HL-60/S4 treated with retinoic acid at 250 ng/mL for 4 days and 3 days (cell line): ENCODE measurements at regions not wholly inside any gene's neighbourhood (a gene's known extent, or its start where the extent isn't known, plus 50 kb on each side); places are given as distances from the start of the nearest gene placed in this dataset.

Source experiments
- in situ Hi-C: fragments of 300-500 bp; cut with MboI; formaldehyde crosslinking; loops from 2 replicates; pipeline ENCODE4 v1.7.0; 2022; ENCODE audit warnings: low sequenced_read_pairs

DNA sequence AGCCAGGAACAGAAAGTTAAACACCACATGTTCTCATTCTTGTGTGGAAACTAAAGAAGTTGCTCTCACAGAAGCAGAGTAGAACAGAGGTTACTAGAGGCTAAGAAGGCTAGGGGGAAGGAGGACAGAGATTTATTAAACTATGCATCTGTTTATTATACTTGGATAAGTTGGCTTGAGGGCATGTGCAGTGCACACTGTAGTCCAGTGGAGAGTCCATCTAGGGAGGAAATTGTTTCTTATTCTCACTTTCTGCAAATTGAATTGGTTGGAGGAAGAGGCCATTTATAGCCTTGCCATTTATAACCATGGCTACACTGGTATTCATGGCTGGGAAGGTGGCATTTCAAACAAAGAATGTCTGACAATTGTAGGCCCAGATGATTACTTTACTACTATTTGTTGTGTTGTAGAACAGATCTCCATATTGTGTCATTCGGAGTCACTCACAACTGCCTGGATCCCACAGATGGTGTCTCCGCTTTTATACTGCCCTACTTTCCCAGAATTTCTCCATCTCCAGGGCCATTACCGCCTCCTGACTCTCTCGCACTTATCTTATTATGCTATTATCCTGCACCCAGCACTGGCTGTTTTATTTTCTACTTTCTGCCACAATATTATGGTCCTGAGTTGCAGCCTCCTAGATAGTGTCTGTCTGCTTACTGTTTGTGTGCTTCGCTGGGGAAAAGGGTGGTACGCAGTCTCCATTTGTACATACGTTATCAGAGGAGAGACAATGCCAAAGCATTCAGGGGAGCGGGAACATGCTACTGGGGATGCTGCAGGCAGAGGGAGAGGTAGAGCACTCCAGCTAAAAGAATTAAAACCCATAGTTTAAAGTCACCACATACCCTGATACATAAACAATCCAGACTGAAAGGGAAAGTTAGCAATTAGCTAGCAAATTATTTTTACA, 169.3 kb upstream of the BLID start:
- in situ Hi-C loops: no loop called here

DNA sequence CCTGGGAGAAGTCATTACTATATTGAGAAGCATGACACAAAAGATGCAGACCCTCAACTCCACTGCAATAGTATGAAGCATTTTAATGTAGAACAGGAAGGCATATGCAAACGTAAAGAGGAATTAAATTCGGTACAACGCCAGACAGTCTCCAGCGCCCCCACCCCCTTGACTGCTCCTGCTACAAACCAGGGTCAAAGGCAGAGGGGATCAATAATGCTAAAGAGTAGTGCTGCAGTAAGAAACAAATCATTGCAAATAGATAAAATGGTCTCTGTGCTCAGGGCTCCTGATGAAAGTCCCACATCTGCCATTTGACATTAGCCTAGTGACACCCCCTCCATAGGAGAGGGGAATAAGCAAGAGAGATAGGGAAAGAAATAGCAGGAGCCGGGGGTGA, 164.9 kb upstream of the BLID start:
- in situ Hi-C loops: no loop called here

DNA sequence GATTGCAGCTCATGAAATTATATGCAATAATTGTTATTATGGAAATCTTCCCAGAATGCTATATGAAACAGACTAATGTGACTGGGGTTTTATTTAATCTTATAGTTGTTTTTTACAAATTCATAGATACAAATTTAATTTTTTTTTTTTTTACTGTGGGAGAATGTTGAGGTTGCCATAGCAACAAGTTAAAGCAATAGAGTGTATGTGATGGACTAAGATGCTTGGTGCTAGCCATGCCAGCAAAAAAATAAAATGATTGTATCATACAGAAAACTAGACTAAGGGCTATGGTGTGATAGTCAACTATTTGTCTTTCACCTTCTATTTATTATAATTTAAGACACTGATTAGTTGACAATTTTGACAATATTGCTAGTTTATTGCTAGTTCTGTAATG, 163.2 kb upstream of the BLID start:
- in situ Hi-C loops: no loop called here

DNA sequence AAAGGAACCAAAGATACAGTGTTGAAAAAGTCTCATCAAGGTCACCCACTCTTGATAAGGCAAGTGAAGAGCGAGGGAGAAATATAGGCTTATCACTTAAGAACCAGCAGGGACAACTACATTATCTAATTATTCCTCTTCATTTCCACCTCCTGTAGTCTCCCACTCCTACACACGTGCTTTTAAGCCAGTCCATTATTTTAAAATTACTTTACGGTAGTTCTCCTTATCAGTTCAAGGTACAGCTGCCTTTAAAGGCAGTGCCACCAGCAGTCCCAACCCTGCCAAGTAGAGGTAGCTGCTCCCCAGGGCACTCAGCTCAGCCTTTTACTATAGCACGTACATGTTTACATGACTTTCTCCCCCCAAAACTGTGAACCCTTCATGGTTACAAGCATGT, 161.5 kb upstream of the BLID start:
- in situ Hi-C loops: no loop called here

DNA sequence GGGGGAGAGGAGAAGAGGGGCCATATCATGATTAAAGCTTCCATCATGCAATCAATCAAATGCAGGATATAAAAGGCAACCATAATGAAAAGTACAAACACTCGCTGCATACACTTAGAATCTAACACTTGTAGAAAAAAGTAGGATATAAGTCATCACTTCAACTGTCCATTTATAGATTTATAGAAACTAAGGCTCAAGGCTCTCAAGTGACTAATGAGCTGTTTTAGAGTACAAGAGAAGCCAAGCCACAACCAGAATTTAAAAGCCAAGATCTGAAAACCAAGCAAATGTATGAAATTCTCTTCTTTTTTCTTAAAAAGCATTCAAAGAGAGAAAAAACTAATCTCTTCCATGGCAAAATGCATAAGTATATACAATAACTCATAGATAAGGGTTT, 160.2 kb upstream of the BLID start:
- in situ Hi-C loops: no loop called here

DNA sequence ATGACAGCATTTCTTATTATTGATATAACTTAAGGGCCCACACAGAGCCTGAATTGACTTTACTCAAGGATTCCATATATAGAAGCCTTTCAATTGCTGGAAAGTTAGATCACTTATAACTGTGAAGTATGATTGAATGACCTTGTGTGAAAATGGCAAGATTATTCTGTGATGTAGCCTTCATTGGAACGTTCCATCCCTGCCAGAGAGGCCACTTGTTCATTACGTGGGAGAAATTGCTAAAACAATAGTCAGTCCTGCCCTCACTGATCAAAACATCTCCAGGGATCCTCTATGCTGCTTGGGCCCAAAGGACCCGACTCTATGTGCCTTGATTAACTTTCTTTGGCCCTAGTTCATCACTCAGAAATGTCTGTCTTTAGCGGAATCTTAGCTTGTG, 159.5 kb upstream of the BLID start:
- in situ Hi-C loops: no loop called here

DNA sequence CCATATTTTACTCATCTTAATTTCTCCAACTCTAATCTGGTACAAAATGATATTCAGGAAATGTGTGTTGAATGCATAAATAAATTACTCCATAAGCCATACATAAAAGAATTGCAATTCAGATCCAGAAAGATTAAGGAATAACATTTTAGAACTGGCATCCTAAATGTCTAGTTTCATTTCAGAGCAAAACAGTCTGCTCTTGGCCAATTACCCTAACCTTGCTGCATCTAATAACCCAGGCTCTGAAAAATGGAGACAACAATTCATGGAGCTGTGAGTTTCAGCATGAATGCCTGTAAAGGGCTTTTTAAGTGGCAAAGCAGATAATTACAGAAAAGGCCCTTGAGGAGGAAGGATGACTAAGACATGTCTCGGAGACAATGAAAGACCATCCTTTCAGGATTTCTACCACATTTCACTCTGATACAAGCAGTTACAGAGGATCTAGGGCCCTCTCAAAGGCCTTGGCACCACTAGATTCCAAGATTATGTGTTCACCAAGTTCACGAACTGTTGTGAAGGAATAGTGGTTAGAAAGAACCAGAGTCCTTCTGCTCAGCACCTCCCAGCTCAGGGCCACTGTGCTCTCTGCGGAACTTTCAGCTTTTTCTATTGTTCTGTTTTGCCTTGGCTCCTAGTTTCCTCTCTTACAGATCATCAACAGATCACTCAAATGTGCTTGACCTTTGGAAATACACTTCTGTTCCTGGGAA, 157.6 kb upstream of the BLID start:
- in situ Hi-C loops: no loop called here

DNA sequence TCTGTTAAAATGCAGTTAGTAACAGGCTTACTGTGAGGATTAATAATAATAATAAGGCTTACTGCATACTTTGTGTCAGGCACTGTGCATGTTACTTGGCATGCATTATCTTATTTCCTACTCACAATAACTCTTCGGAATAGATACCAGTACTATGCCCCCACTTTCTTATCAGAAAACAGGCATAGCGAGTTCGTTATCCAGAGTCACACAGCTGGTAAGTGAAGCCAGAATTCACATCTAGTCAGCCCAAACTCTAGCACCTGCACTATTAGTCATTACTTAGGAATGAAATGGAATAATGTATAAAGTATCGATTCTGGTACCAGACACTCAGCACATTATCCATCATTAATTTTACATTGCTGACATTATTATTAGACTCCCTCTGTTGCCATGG, 155.7 kb upstream of the BLID start:
- in situ Hi-C loops: no loop called here

DNA sequence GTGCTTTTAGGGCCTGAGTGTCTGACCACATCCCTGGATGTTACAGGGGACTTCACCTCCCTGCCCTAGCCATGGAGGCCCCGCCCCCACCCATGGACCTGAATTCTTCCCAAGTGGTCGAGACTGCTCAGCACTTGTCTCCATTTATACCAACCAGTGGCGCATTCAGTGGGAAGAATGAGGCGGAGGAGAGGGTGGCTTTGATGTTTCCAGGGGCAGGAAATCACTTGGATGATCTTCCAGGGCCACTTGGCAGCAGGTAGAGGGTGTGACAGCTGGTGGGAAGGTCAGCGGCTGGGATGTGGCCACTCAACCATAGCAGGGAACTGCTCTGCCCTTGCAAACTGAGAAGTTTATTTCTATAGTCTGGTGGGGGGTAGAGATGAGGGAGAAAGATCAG, 155.1 kb upstream of the BLID start:
- in situ Hi-C loops: no loop called here

DNA sequence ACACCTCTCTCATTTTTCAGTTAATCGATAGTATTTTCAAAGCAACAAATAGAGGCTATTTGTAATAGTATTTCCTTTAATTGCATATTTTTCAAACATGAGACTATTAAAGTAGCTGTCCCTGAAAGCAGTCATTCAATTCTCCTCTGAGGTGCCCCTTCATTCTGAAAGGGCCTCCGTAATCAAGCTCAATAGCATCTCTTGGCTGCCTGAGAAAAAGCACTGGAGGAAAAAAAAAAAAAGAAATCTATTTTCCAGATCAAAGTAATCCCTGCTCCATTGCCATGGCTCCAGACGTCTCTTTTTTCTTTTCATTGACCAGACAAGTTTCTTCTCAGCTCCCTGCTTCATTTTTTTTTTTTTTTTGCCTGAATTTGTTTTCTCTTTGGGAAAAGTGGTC, 154.5 kb upstream of the BLID start:
- in situ Hi-C loops: no loop called here

DNA sequence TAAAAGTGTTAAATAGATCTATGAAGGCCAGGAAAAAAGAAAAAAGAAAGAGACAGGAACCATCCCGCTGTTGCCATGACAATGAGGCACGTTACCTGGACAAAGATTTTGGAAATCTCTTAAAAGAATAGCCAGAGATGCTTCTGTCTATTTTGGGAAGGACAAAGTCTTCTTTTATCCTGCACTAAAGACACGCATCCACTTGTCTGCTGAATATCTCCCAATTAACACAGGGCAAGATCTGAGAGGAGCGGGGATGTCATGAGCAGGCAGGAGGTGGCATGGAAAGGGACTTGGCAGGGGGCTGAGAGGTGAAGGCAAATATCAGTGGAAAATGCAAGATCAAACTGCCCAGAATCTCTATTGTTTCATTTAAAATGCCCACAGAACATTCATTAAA, 153.8 kb upstream of the BLID start:
- in situ Hi-C loops: no loop called here

DNA sequence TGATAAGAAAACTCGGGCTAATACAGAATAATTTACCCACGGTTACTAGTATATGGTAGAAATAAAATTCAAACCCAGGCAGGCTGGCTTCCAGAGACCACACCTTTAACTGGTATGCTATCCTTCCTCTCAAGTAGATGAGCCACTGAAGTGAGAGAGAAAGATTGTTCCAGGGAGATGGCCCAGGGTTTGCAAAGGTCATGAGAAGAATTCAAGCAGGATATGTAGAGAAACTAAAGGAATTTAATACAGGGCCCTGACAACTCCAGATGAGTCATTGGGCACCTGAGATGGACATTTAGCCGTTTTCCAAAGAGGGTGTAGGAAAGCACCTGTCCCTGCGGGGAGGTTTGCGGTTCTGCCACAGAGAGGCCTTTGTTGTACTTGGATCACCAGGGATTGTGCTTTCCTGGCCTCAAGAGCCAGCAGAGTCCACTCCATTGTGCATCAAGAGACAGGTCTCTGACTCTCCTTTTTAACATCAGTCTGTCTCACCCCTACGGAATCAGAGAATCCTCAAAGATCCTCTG, 152.7 kb upstream of the BLID start:
- in situ Hi-C loops: no loop called here

DNA sequence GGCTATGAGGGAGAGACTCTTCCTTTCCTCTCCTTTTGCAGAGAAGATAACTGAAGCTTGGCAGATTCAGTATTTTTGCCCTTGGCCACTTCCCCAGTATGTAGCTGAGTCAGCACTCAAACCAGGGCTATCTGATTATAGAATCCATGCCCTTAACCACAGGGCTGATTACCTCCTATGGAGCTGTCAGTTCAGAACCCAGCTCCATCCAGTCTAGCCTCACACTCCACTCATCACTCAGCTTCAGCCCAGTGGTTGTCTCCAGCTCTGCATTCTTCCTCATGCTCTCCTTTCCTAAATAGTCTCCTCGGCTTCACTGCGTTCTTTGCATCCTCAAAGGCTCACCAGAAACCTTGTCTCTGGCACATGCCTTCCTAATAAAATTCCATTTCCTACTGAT, 151.6 kb upstream of the BLID start:
- in situ Hi-C loops: no loop called here

DNA sequence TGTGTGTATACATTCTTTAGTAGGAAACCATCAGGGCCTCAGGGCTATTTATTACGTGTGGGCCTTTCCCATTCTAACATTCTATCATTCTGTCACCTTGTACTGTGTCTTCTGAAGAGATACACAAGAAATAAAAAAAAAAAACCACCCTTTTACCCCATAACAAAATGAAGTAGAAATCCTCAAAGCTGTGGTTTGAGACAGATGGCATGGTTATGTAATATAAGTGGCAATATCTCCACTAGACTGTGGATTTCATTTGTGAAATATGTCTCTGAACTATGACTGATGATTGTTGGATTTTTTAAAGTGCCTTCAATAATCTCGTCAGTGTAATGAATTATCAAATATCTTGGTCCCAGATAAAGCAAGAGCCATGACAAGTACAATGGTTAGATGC, 150.0 kb upstream of the BLID start:
- in situ Hi-C loops: no loop called here

DNA sequence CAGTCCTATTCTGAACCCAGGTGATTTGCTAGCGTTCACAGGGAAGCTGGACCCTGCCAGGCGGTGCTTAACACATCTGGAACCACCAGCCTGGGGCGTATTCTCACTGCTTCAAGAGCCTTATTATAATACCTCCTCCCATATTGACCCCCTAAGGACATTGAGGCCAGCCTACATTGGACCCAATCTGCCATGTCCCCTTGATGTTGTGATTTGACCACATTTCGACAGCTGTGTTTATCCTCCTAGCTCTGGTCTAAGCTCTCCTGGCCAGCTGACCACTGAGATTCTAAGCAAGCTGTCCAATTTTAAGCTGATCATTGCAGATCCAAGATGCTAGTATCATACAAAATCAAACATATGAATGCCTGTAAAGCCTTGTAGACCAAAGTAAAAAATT, 148.1 kb upstream of the BLID start:
- in situ Hi-C loops: no loop called here

DNA sequence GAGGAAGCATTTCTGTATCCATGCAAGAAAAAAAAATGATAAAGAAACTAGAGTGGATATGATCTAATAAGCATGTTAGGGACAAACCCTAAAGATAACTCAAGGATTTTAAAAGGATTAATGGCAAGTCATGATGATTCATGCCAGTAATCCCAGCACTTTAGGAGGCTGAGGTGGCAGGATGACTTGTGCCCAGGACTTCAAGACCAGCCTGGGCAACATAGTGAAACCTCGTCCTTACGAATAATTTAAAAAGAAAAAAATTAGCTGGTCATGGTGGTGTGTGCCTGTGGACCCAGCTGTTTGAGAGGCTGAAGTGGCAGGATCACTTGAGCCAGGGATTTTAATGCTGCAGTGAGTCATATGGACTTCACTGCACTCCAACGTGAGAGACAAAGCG, 145.5 kb upstream of the BLID start:
- in situ Hi-C loops: no loop called here

DNA sequence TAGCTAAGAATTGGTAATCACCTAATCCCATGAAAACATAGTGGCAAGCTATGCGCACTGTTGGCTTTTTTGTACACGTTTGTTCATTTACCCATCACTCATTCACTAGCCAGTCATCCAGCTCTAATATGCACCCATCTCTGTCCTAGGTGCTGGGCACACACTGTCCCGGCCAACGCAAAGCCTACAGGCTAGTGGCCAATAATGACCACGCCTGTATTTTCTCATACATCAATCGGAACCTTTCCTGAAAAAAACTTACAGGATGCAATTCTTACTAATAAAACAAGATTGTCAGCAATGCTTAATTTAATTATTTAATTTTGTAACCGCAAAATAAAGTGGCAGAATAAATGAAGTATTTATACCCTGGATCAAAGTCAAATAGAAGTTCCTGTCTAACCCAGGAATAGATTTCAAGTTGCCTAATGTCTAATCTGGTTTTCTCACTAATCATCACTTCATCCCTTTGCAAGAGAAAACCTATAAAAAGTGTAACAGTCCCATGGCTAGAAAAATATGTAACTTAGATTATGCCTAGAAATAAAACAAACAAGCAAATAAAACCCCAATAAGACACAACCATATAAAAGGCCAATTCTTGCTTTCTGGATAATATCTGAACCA, 143.3 kb upstream of the BLID start:
- in situ Hi-C loops: no loop called here

DNA sequence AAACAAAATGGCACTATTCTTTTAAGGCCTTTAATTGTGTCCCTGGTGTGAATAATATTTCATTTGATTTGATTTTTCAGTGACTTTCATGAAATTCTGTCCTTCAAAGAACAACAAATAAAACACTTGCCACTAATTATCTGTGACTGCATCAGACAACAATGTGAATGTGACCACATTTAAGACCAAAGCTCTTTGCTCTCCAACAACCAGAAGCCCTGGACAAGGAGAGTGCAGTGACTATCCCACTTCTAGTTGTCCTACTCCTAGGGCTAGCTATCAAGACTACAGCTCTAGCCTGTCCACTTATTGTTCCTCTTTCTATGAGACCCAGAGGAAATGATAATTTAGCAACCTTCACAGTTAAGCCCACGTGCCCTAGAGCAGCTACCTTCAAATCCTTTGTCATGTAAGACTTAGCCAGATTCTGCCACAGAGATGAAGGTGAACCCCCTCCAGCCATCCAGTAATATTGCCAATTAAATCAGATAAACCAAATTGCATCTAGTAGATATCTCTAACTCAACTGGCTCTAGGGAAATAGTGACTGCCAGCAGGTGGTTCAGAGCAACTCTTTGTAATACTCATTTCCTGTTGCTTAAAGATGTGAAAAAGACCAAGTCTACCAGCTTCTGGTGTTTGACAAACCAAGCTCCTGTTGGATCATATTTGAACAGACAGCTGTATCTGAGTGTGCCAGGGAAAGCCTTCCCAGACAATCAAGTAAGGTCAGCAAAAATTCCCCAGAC, 142.6 kb upstream of the BLID start:
- in situ Hi-C loops: no loop called here

DNA sequence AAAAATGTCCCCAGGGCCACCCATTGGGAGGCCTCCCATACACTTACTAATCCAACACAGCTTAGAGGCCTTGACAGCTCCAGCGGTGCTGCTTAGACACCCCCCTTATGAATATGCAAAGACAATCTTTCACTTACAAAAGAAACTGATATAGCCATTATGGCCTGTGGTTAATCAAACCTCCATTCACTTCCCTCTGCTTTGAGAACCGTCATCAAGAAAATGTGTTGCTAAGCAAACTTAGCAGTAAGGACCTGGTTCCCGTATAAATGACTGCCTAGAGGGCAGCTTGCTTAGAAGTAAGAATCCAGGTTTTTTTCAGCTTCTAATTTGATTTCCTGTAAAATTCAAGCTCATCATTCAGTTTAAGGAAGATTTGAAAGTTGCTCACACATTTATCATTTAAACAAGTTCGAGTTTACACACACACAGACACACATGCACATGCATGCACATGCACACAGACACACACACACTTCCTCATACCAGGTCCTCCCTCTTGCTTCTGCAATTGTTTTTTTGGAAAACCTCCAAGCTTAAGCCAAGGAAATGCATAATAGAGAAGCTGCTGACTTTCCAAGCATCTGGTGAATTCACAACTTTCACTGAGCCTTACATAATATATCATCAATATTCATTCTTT, 137.7 kb upstream of the BLID start:
- in situ Hi-C loops: no loop called here

DNA sequence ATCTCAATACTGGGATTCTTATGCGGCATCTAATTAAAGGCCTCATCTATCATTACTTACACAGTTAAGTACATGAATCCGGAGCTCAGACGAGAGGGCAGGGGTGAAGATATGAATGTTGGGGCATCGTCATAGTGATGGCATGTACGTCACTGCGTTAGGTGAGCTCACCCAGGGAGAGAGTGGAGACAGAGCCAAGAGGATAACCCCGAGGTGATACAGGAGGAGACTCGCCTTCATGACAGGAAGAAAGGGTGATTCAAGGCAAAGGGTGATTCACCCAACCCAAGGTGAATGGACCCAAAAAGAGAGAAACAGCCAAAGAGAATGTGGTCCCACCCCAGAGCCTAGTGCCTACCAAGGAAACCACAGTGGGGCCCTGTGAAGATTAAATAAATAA, 132.9 kb upstream of the BLID start:
- in situ Hi-C loops: no loop called here

DNA sequence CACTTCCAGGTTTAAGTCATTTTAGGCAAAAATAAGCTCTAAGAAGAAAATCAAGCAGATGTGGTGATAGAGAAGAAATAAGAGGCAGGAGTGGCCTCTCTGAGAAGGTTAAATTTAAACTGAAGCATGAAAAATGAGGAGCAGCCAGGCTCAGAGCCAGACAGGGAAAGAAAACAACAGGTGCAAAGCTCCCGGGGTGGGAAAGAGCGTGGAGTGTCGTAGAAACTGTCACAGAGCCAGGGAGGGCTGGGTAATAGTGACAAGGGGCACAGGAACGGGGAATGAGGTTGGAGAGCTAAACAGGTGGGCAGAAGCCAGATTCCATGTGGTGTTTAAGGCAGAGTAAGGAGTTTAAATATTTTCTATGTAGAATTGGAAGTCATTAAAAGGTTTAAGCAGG, 132.1 kb upstream of the BLID start:
- in situ Hi-C loops: no loop called here
